ENCODE measurements at regions not wholly inside any gene's neighbourhood (a gene's known extent, or its start where the extent isn't known, plus 50 kb on each side); places are given as distances from the start of the nearest gene placed in this dataset.

DNA sequence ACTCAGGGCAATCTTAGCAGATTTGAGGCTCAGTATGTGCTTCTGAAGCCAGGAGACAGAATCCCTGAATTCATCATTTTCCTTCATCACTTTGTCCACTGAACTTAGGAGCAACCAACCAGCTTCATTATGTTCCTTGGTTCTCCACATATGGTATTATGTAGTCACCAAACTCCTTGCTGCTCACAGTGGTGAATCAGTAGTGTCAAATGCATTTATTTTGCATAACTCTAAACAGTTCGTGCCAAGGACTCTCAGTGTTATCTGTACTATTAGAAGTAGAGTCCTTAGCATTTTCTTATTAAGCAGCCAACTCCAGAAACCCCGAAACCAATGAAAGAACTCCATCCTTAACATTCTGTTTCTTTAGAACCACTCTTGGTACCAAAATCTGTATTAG lies 466.9 kb upstream of the RGS6 start:
- no peak for DNase-seq (ENCODE audit: extremely low read depth in 1 of 11, low read depth in 9 of 11, low spot score in 4 of 11)

DNA sequence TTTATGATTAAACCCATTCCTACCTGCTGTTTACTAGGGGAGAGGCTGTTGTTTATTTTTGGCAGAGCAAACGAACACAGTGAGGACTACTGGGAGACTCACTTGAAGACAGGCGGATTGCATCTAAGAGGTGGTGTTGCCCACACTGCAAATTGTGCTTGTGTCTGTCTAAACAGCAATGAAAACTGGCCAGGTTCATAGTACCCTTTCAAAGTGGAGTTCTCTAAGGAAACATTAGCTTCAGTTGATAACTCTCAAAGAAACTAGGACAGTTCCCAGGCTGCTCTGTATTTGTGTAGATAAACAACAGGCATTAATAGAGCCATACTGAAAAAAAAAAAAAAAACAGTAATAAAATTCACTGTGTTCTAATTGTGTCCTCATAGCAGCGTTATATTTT lies 466.0 kb upstream of the RGS6 start:
- DNase-seq (ENCODE audit: extremely low read depth in 1 of 11, low read depth in 9 of 11, low spot score in 4 of 11), result no peak

DNA sequence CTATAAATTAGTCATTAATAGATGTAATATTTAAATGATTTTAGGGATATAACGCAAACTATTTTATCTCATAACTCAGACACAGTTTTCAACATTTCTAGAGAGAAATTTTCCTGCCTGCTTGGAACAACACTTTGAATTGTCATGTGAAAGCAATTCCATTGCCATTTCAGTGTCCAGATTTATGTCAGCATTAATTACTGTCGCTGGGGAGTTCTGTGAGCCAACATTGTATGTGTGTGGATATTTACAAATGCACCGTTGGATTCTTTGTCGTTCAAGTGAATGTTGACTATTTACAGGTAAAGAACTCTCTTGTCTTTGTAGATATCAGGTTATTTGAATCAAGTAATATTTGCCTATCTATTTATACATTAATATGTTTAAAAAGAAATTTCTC lies 465.3 kb upstream of the RGS6 start:
- DNase-seq (ENCODE audit: extremely low read depth in 1 of 11, low read depth in 9 of 11, low spot score in 4 of 11), result no peak

- no peak for DNase-seq (ENCODE audit: extremely low read depth in 1 of 11, low read depth in 9 of 11, low spot score in 4 of 11)
Measured at GRCh38 chr14:71467361-71467811, 464.8 kb upstream of the RGS6 start.

DNA sequence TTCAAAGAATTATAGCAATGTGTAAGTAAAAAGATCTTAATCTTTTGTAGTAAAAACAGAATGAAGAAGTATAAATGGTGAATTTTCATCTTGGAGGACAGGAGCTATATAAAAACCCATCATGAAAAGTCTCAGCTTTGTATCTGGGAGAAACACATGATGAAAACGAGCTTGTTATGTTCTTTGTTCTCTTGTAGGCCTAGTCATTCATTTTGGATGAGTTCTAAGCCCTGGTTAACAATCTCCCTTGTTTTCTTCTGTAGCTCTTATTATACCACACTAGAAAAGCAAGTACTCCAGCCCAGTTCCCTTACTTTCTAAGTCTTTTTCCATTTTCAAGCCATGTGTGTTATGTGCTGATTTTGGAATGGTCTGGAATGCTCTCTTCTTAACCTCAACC lies 463.5 kb upstream of the RGS6 start:
- DNase-seq (ENCODE audit: extremely low read depth in 1 of 11, low read depth in 9 of 11, low spot score in 4 of 11), result no peak

GRCh38 chr14:71469643-71470335 lies 462.4 kb upstream of the RGS6 start:
- no peak for DNase-seq (ENCODE audit: extremely low read depth in 1 of 11, low read depth in 9 of 11, low spot score in 4 of 11)

- no peak for DNase-seq (ENCODE audit: extremely low read depth in 1 of 11, low read depth in 9 of 11, low spot score in 4 of 11)
Measured at GRCh38 chr14:71471634-71472355, 460.4 kb upstream of the RGS6 start.

GRCh38 chr14:71472356-71473340 lies 459.6 kb upstream of the RGS6 start:
- DNase-seq (ENCODE audit: extremely low read depth in 1 of 11, low read depth in 9 of 11, low spot score in 4 of 11), result no peak

DNA sequence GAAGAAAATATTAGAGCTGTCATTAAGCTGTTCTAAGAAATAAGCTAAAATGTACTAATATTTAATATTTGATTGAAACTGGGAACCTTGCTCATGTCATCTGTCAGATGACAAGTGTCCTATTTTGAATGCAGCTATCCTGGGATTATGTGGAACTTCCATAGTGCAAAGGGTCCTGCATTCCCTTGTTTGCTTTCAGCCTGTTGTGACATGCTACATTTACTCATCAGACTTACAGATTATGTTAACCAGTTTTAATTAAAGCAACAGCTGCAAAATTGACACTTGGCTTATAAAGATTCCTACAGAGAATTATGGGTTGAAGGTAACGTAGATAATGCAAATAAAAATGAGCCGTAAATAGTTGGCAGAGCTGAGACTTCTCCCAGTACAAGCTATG lies 458.4 kb upstream of the RGS6 start:
- DNase-seq (ENCODE audit: extremely low read depth in 1 of 11, low read depth in 9 of 11, low spot score in 4 of 11), result no peak

- no peak for DNase-seq (ENCODE audit: extremely low read depth in 1 of 11, low read depth in 9 of 11, low spot score in 4 of 11)
Measured at GRCh38 chr14:71474301-71475265, 457.6 kb upstream of the RGS6 start.

DNA sequence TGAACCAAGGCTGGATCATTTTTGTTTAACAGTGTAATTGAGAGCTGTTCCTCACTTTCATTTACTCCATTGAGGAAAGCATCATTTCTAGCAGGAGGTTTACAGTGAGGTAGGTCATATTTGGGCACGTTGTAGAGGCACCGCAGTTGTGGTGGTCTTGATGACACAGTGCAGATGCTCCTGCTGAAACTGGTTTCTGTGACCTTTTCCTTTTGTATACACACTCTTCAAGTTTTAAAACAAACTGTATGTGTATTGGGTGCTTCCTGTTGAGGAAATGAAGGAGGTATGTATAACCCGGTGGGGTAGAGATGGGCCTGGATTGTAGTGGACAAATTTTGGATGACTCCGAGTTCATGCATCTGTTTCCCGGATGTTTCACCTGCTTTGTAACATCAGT lies 456.3 kb upstream of the RGS6 start:
- DNase-seq (ENCODE audit: extremely low read depth in 1 of 11, low read depth in 9 of 11, low spot score in 4 of 11), result no peak

DNA sequence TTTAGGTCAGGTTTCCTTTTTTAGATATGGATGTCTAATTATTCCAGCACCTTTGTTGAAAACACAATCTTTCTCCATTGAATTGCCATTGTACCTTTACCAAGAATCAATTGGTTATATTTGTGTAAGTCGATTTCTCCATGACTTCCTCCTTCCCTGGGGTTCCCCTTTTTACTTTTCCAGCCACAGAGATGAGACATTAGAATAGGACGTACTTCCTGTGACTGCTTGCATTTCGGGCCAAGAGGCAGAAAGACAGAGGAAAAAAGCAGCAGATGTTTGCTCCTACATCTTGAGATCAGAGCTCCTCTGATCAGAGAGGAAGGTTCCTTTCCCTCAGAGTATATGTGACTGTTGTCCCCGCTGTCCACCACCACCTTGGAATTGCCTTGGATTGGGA lies 453.7 kb upstream of the RGS6 start:
- no peak for DNase-seq (ENCODE audit: extremely low read depth in 1 of 11, low read depth in 9 of 11, low spot score in 4 of 11)

DNA sequence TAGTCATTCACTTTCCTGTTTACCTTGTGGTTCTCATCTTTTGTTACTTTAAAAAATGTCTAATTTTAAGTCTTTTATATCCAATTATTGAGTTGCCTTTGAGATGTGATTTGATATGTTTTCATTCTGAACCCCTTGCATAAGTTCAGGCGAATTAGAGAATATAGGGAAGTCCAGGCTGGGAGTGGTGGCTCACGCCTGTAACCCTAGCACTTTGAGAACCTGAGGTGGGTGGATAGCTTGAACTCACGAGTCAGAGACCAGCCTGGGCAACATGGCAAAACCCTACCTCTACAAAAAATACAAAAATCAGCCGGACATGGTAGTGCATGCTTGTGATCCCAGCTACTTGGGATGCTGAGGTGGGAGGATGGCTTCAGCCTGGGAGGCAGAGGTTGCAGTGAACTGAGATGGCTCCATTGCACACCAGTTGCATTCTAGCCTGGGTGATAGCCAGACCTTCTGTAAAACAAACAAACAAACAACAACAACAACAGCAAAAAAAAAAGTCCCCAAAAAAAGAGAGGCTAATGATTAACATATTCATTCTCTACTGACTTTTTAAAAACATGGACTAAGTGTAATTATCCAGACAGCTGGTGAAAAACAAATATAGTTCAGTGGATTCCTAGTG lies 451.1 kb upstream of the RGS6 start:
- DNase-seq (ENCODE audit: extremely low read depth in 1 of 11, low read depth in 9 of 11, low spot score in 4 of 11), result no peak

DNA sequence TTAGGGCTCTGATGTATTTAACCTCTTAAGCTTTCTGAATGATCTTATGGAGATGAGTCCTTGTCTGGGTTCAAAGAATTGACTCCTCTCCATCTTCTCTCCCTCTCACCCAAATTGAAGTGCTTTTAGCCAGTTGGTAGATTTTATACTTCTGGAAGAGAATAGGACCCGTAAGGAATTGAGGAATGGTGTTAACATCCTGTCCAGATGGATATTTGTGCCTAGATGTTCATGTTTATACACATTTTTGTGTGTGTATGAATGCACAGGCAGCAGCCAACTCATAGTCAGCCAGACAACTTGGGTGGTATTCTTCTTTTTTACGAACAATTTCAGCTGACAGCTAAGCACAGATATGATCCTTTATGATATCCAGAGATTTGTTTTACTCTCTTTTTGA lies 449.6 kb upstream of the RGS6 start:
- DNase-seq (ENCODE audit: extremely low read depth in 1 of 11, low read depth in 9 of 11, low spot score in 4 of 11), result no peak

GRCh38 chr14:71483154-71483553 lies 449.1 kb upstream of the RGS6 start:
- DNase-seq (ENCODE audit: extremely low read depth in 1 of 11, low read depth in 9 of 11, low spot score in 4 of 11), result no peak

DNA sequence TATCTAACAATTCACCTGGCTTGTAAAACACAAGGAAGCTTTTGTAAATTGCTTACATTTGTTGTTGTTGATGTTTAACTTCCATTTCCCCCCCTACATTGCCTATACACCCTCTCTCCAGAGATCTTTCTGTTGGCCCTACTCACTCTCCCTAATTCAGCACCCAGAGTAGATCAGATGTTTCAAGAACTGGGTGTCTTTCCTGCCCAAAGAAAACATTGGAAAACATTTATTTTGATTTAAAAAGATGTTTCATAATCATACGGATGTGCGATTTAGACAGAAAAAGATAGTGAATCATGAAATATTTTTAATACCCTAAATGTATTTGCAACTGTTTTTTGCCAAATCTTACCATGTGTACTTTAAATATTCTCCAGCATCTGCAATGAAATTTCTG lies 446.4 kb upstream of the RGS6 start:
- DNase-seq (ENCODE audit: extremely low read depth in 1 of 11, low read depth in 9 of 11, low spot score in 4 of 11), result no peak

DNA sequence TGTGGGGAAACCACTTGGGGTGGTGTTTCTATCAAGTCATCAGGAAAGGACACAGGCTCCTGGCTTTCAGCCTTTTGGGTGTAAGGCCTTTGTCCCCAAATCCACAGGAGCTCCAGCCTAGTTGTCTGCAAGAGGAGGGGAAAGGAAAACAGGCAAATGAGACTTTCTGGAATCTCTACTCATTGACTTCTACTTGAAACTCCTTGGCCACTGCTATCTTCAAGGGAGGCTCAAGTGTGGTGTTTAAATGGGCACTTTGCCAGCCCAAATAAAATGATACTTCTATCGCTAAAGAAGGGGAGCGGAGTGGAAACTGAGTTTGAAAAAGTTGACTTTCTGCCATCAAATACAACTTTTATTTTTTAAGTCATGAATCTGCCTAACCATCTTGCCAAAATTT lies 445.9 kb upstream of the RGS6 start:
- no peak for DNase-seq (ENCODE audit: extremely low read depth in 1 of 11, low read depth in 9 of 11, low spot score in 4 of 11)

- DNase-seq (ENCODE audit: extremely low read depth in 1 of 11, low read depth in 9 of 11, low spot score in 4 of 11), result no peak
Measured at GRCh38 chr14:71487449-71487848, 444.8 kb upstream of the RGS6 start.
